IPS-18a (cell line): ENCODE measurements at regions not wholly inside any gene's neighbourhood (a gene's known extent, or its start where the extent isn't known, plus 50 kb on each side); places are given as distances from the start of the nearest gene placed in this dataset.

Source experiments
- H3K27ac ChIP-seq: one replicate; pipeline ENCODE4 v1.5.1; 2013; ENCODE audit warnings: low read length
- H3K27me3 ChIP-seq: one replicate; pipeline ENCODE4 v1.6.1; 2013; ENCODE audit warnings: mild to moderate bottlenecking, low read length; ENCODE audit not compliant: control insufficient read depth, insufficient read depth
- H3K36me3 ChIP-seq: one replicate; pipeline ENCODE4 v1.6.1; 2013; ENCODE audit warnings: low read depth, low read length; ENCODE audit not compliant: control insufficient read depth
- H3K4me1 ChIP-seq: one replicate; pipeline ENCODE4 v1.6.1; 2013; ENCODE audit warnings: low read depth, low read length; ENCODE audit not compliant: control insufficient read depth
- H3K4me3 ChIP-seq: one replicate; pipeline ENCODE4 v1.5.1; 2013; ENCODE audit warnings: low read length
- H3K9ac ChIP-seq: one replicate; pipeline ENCODE4 v1.6.1; 2013; ENCODE audit warnings: mild to moderate bottlenecking, low read length, moderate library complexity
- H3K9me3 ChIP-seq: one replicate; pipeline ENCODE4 v1.6.1; 2013; ENCODE audit warnings: low read depth, low read length; ENCODE audit not compliant: control insufficient read depth

- Histone ChIP-seq H3K4me1 (peaks cover 8% of the 10 kb centered on the region), H3K27me3 (no peaks in the 10 kb centered on the region), H3K9ac (no peak overlapping the region), H3K27ac (peak overlapping the region; percentile 61), H3K4me3 (no peak overlapping the region), H3K9me3 (peaks cover 4% of the 10 kb centered on the region), H3K36me3 (no peaks in the 10 kb centered on the region)
Observed at GRCh38 chr6:128736780-128737179, 146.2 kb upstream of the LAMA2 start.

DNA sequence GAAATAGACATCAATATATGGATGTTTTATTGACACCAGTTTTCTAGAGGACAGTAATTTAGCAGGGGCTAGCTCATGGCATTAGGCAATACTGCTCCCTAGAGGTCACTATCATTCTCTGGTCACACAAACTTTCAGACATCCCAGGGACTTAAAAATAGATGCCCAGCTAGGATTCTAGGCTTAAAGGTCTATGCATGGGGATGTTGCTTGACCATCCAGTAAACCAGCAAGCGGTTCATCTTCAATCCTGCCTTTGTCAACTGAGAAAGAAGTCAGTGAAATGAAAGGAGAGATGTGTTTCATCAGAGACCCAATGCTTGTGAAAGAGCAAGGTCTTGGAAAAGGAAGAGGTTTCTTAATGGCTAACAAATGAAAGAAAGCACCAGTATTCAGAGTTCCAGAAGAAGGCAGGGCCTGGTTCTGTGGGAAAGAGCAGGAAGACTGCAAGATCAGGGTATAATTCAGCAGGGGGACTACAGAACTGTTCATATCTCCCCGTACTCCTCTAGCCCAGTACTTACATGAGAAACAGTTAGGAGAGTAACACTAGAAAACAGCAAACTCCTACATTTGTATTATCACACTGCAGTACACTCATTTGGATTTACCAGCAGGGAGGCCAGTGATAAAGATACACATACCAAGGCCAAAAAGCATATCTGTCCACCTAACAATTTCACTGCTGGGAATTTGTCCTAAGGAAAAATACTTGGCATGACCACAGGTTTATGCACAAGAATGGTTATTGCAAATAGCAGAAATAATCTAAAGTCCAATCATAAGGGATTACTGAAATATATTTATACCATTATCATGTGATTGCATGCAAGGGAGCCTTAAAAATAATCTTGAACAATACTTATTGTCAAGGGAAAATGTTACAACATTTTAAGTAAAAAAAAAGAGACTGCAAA lies 151.4 kb upstream of the LAMA2 start:
- no peaks in the 10 kb centered on the region for H3K36me3 ChIP-seq
- peaks cover 2% of the 10 kb centered on the region for H3K4me1 ChIP-seq
- no peaks in the 10 kb centered on the region for H3K9me3 ChIP-seq
- H3K9ac ChIP-seq, result no peak overlapping the region
- H3K4me3 ChIP-seq, result no peak overlapping the region
- H3K27ac ChIP-seq, result no peak overlapping the region
- no peaks in the 10 kb centered on the region for H3K27me3 ChIP-seq

DNA sequence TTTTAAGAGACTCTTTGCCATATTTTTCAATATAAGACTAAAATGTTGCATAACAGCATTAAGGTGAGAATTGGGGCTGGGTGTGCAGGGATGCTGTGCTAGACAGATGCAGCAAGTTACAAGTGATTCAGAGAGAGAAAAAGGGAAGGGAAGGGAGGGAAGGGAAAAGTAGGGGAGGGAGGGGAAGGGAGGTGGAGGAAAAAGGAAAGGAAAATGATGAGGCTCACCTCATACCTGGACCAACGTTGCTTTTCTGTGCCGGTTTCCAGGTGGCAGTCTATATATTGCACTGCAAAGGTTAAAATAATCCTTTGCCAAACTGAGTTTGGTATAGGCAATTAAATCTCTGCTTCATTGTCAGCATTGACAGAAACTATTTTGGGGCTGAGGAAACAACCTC lies 155.4 kb upstream of the LAMA2 start:
- no peak overlapping the region for H3K4me3 ChIP-seq
- no peaks in the 10 kb centered on the region for H3K27me3 ChIP-seq
- H3K27ac ChIP-seq, result no peak overlapping the region

GRCh38 chr6:128725271-128726233 lies 157.4 kb upstream of the LAMA2 start:
- Histone ChIP-seq H3K36me3 (no peaks in the 10 kb centered on the region), H3K4me1 (peaks cover 44% of the 10 kb centered on the region)

More for the DNA sequence above, 155.4 kb upstream of the LAMA2 start:
- H3K36me3 ChIP-seq, result no peaks in the 10 kb centered on the region
- no peaks in the 10 kb centered on the region for H3K9me3 ChIP-seq
- no peak overlapping the region for H3K9ac ChIP-seq
- H3K4me1 ChIP-seq, result peaks cover 30% of the 10 kb centered on the region

GRCh38 chr6:128724738-128725137 lies 158.2 kb upstream of the LAMA2 start:
- no peak overlapping the region for H3K9ac ChIP-seq
- H3K4me3 ChIP-seq, result no peak overlapping the region
- H3K9me3 ChIP-seq, result no peaks in the 10 kb centered on the region
- peaks cover 46% of the 10 kb centered on the region for H3K4me1 ChIP-seq
- no peaks in the 10 kb centered on the region for H3K36me3 ChIP-seq
- no peak overlapping the region for H3K27ac ChIP-seq
- H3K27me3 ChIP-seq, result no peaks in the 10 kb centered on the region

More at GRCh38 chr6:128725271-128726233, 157.4 kb upstream of the LAMA2 start:
- no peaks in the 10 kb centered on the region for H3K9me3 ChIP-seq
- H3K9ac ChIP-seq, result no peak overlapping the region
- no peak overlapping the region for H3K27ac ChIP-seq
- H3K4me3 ChIP-seq, result no peak overlapping the region
- H3K27me3 ChIP-seq, result no peaks in the 10 kb centered on the region

- no peaks in the 10 kb centered on the region for H3K9me3 ChIP-seq
- no peaks in the 10 kb centered on the region for H3K36me3 ChIP-seq
- no peak overlapping the region for H3K9ac ChIP-seq
- H3K4me3 ChIP-seq, result peak overlapping the region; percentile 44
- H3K27ac ChIP-seq, result peak overlapping the region; percentile 5
- H3K27me3 ChIP-seq, result no peaks in the 10 kb centered on the region
- peaks cover 51% of the 10 kb centered on the region for H3K4me1 ChIP-seq
Observed at GRCh38 chr6:128723667-128724066, 159.3 kb upstream of the LAMA2 start.

- no peaks in the 10 kb centered on the region for H3K9me3 ChIP-seq
- peaks cover 51% of the 10 kb centered on the region for H3K4me1 ChIP-seq
- H3K9ac ChIP-seq, result no peak overlapping the region
- no peaks in the 10 kb centered on the region for H3K36me3 ChIP-seq
- H3K27ac ChIP-seq, result peak overlapping the region; percentile 3
- peak overlapping the region; percentile 13 for H3K4me3 ChIP-seq
- no peaks in the 10 kb centered on the region for H3K27me3 ChIP-seq
Observed at GRCh38 chr6:128720891-128721290, 162.0 kb upstream of the LAMA2 start.

- peaks cover 44% of the 10 kb centered on the region for H3K4me1 ChIP-seq
- H3K4me3 ChIP-seq, result no peak overlapping the region
Observed at GRCh38 chr6:128719786-128720185, 163.2 kb upstream of the LAMA2 start.

GRCh38 chr6:128713461-128713860 lies 169.5 kb upstream of the LAMA2 start:
- no peak overlapping the region for H3K4me3 ChIP-seq
- no peaks in the 10 kb centered on the region for H3K4me1 ChIP-seq
- H3K27ac ChIP-seq, result no peak overlapping the region
- no peaks in the 10 kb centered on the region for H3K27me3 ChIP-seq
- no peaks in the 10 kb centered on the region for H3K36me3 ChIP-seq
- no peak overlapping the region for H3K9ac ChIP-seq
- no peaks in the 10 kb centered on the region for H3K9me3 ChIP-seq

More at GRCh38 chr6:128719786-128720185, 163.2 kb upstream of the LAMA2 start:
- no peaks in the 10 kb centered on the region for H3K9me3 ChIP-seq
- no peak overlapping the region for H3K9ac ChIP-seq
- no peaks in the 10 kb centered on the region for H3K27me3 ChIP-seq
- no peak overlapping the region for H3K27ac ChIP-seq
- H3K36me3 ChIP-seq, result no peaks in the 10 kb centered on the region

DNA sequence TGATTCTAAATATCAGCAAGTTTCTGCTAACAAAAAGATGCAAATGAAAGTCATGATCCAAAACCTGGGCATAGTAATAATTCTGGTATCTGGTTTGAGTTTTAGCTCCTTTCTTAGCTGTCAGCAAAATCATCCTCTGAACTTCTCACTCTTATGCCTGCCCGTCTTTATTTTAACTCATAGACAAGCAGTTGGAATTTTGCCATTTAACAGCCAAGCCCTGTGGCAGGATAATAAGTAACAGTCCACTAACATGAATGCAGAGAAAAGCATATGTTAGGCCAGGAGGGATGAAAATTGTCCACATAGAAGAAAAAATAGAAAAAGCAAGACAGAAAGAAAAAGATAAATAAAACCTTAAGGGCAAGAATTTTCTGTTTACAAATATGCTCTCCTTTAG lies 170.0 kb upstream of the LAMA2 start:
- Histone ChIP-seq H3K36me3 (no peaks in the 10 kb centered on the region), H3K27ac (no peak overlapping the region), H3K9ac (no peak overlapping the region), H3K4me3 (no peak overlapping the region), H3K27me3 (no peaks in the 10 kb centered on the region), H3K4me1 (no peaks in the 10 kb centered on the region), H3K9me3 (no peaks in the 10 kb centered on the region)

- Histone ChIP-seq H3K9me3 (no peaks in the 10 kb centered on the region), H3K4me3 (no peak overlapping the region), H3K27ac (no peak overlapping the region), H3K36me3 (no peaks in the 10 kb centered on the region), H3K27me3 (no peaks in the 10 kb centered on the region), H3K4me1 (no peaks in the 10 kb centered on the region), H3K9ac (no peak overlapping the region)
Observed at GRCh38 chr6:128711149-128711548, 171.8 kb upstream of the LAMA2 start.
